Epithelial cell of esophagus (primary cell): ENCODE measurements at regions not wholly inside any gene's neighbourhood (a gene's known extent, or its start where the extent isn't known, plus 50 kb on each side); places are given as distances from the start of the nearest gene placed in this dataset.
A peak's percentile ranks its signal among the peaks of the same experiment; 100 is the strongest.
"Not testable (repeated sequence)": the region's sequence is repeated elsewhere in the genome, so short reads cannot be mapped to it uniquely, and the experiment has no call there.

Source experiments
- DNase-seq: peaks from one replicate; pipeline ENCODE4 v3.0.0; 2010; ENCODE audit warnings: low read depth
- H3K4me3 ChIP-seq: 2 replicates; pipeline ENCODE4 v1.5.1; 2011; ENCODE audit warnings: mild to moderate bottlenecking, low read length, control low read depth
- CTCF ChIP-seq: IDR thresholded peaks from 2 replicates; pipeline ENCODE4 v1.5.1; 2011; ENCODE audit warnings: low read depth, mild to moderate bottlenecking, low read length, control low read depth, inconsistent platforms; ENCODE audit not compliant: insufficient read depth; ENCODE audit errors: missing control alignments

- H3K4me3 ChIP-seq = no peak overlapping the region
- no peak for TF ChIP-seq CTCF
- no peak for DNase-seq
Observed at GRCh38 chr5:116861097-116861496, 286.5 kb upstream of the SEMA6A start.

DNA sequence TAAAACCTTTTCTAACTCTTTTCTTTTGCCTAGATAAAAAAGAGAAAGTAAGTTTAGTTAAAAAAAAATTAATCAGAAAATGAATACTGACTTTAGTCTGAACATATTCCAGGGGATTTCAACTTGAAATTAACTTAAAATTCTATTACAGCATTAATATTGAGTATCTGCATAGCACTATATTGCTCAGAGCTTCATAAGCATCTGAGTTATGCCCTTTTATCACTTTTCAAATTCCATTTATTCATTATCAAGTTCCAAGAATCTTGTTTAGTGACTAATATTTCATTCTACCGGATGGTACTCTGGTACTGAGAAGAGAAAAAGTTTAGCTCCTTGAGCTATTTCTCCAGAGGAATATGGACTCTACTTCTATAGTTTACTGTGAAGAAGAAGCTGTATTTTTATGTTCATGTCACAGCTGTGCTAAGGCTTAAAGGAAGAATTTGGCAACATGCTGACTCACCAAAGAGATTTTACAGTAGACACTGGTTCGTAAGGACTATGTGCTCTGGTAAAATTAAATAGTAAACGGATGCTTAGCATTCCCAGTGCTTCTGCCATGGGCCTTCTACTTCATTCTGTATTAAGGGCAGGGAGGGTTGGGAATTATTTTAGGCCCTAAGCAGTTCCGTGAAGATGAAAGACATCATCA lies 285.2 kb upstream of the SEMA6A start:
- TF ChIP-seq CTCF = no peak
- no peak overlapping the region for H3K4me3 ChIP-seq
- DNase-seq = peak; percentile 10

- no peak for TF ChIP-seq CTCF
- no peak overlapping the region for H3K4me3 ChIP-seq
- DNase-seq = no peak
Observed at GRCh38 chr5:116858705-116859333, 284.2 kb upstream of the SEMA6A start.

DNA sequence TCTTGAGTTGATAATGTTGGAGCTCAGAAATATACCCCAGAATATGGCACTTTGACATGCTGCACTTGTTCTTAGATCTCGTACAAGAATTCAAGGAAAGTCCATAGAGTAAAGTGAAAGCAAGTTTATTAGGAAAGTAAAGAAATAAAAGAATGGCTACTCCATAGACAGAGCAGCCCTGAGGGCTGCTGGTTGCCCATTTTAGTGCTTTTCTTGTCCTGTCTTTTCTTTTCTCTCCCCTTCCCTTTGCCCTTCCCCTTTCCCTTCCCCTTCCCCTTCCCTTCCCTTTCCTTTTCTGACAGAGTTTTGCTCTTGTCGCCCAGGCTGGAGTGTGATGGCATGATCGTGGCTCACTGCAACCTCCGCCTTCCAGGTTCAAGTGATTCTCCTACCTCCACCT lies 283.4 kb upstream of the SEMA6A start:
- not testable (repeated sequence) for H3K4me3 ChIP-seq, DNase-seq

DNA sequence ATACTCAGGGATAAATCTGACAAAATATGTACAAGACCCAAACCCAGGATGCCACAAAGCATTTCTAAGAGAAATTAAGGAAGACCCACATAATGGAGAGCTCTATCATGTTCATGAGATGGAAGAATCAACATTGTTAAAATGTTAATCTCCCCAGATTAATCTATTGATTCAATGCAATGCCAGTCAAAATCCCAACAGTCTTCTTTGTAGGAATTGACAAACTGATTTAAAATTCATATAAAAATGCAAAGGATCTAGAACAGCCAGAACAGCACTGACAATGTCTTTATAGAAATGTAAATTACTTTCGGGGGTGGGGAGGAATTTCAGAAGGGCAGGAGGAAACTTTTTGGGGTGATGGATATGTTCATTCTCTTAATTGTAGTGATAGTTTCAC lies 281.6 kb upstream of the SEMA6A start:
- no peak for DNase-seq
- H3K4me3 ChIP-seq = no peak overlapping the region
- no peak for TF ChIP-seq CTCF

DNA sequence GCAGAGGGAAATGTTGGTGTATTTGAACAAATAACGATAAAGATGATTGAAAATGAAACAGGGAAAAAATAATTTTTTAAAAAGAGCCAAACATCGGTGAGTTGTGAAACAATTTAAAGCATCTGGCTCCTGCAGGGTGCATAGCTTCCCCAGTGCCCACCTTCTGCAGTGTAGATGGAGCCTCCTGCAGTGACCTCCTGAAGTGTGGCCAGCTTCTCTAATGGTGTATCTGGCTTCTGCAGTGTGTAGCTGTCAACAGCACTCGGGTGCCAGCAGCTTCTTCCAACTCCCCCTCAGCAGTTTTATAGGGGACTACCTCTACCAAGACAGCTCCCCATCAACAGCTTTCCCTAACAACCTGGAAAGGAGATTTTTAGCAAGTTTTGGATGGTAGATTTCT lies 279.4 kb upstream of the SEMA6A start:
- DNase-seq = no peak
- no peak for TF ChIP-seq CTCF
- H3K4me3 ChIP-seq = no peak overlapping the region

- TF ChIP-seq CTCF = no peak
- no peak overlapping the region for H3K4me3 ChIP-seq
- no peak for DNase-seq
Observed at GRCh38 chr5:116848954-116849581, 274.4 kb upstream of the SEMA6A start.
